Dedifferentiated amniotic fluid mesenchymal stem cell (primary cell): ENCODE measurements at regions not wholly inside any gene's neighbourhood (a gene's known extent, or its start where the extent isn't known, plus 50 kb on each side); places are given as distances from the start of the nearest gene placed in this dataset.

Experiments
- DNase-seq: peaks from one replicate; pipeline ENCODE4 v3.0.0-alpha.2; 2016; ENCODE audit errors: extremely low spot score

GRCh38 chr7:116083796-116084195 is 53.2 kb upstream of the TFEC start:
- DNase-seq = no peak

- DNase-seq = no peak
Observed at GRCh38 chr7:116086547-116087045, 56.0 kb upstream of the TFEC start.

- DNase-seq = no peak
Observed at GRCh38 chr7:116087291-116087690, 56.7 kb upstream of the TFEC start.

GRCh38 chr7:116087984-116088383 is 57.4 kb upstream of the TFEC start:
- DNase-seq = no peak

GRCh38 chr7:116089293-116089692 is 58.7 kb upstream of the TFEC start:
- DNase-seq = no peak

GRCh38 chr7:116093516-116094301 is 63.1 kb upstream of the TFEC start:
- DNase-seq = no peak

GRCh38 chr7:116095396-116095795 is 64.8 kb upstream of the TFEC start:
- no peak for DNase-seq

GRCh38 chr7:116097365-116098009 is 66.9 kb upstream of the TFEC start:
- no peak for DNase-seq

- no peak for DNase-seq
Observed at GRCh38 chr7:116098175-116098574, 67.6 kb upstream of the TFEC start.

- no peak for DNase-seq
Observed at GRCh38 chr7:116100626-116101025, 70.1 kb upstream of the TFEC start.

GRCh38 chr7:116101704-116102103 is 71.1 kb upstream of the TFEC start:
- DNase-seq = no peak

- DNase-seq = no peak
Observed at GRCh38 chr7:116111475-116111874, 80.9 kb upstream of the TFEC start.

- DNase-seq = no peak
Observed at GRCh38 chr7:116113310-116113709, 82.7 kb upstream of the TFEC start.

GRCh38 chr7:116120839-116121238 is 89.5 kb upstream of the TES start:
- DNase-seq = no peak

- peak; percentile 56 for DNase-seq
Observed at GRCh38 chr7:116122972-116123595, 87.3 kb upstream of the TES start.

- DNase-seq = no peak
Observed at GRCh38 chr7:116128139-116128538, 82.2 kb upstream of the TES start.

- no peak for DNase-seq
Observed at GRCh38 chr7:116135306-116135705, 75.0 kb upstream of the TES start.

- DNase-seq = peak; percentile 75
Observed at GRCh38 chr7:116138202-116138801, 72.0 kb upstream of the TES start.

GRCh38 chr7:116139007-116139406 is 71.3 kb upstream of the TES start:
- no peak for DNase-seq

GRCh38 chr7:116139807-116140206 is 70.5 kb upstream of the TES start:
- no peak for DNase-seq

- no peak for DNase-seq
Observed at GRCh38 chr7:116142374-116142773, 68.0 kb upstream of the TES start.

GRCh38 chr7:116142850-116143249 is 67.5 kb upstream of the TES start:
- no peak for DNase-seq
